ENCODE measurements at regions not wholly inside any gene's neighbourhood (a gene's known extent, or its start where the extent isn't known, plus 50 kb on each side); places are given as distances from the start of the nearest gene placed in this dataset.
"Not testable (repeated sequence)": the region's sequence is repeated elsewhere in the genome, so short reads cannot be mapped to it uniquely, and the experiment has no call there.

GRCh38 chrX:74179990-74180389, 124.0 kb upstream of the ZCCHC13 start:
- no peak for DNase-seq

DNA sequence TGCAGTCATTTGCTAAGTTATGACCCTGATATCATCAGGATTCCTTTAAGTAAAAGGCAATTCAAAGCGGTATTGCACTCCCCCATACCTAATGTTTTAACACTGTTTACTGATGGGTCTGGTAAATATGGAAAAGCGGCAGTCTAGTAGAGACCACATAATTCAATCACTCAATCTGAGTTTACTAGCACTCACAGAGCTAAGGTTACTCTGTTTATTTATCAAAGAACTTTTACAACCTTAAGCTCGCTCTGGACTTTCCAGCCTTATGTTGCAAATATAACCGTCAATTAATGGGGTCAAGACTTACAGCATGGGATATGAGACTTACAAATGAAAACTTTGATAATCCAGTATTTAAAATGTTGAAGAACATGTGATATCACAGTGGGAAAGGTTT, 124.5 kb upstream of the ZCCHC13 start:
- DNase-seq = no peak

- no peak for DNase-seq
These were observed 124.9 kb upstream of the ZCCHC13 start for GRCh38 chrX:74179071-74179470.

GRCh38 chrX:74178536-74178935, 125.4 kb upstream of the ZCCHC13 start:
- DNase-seq = no peak

DNA sequence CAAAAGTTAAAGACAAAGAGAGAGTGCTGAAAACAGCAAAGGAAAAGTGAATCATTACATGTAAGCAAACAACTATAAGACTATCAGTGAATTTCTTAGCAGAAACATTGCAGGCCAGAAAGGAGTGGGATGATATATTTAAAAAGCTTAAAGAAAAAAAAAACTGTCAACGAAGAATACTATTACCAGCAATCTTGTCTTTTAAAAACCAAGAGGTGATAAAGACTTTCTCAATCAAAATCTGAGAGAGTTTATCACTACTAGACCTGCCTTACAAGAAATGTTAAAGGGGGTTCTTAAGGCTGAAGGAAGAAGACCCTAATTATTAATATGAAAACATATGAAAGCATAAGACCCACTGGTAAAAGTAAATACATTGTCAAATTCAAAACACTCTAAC, 132.5 kb upstream of the ZCCHC13 start:
- no peak for DNase-seq

- no peak for DNase-seq
These were observed 141.8 kb upstream of the ZCCHC13 start for GRCh38 chrX:74162199-74162598.

DNA sequence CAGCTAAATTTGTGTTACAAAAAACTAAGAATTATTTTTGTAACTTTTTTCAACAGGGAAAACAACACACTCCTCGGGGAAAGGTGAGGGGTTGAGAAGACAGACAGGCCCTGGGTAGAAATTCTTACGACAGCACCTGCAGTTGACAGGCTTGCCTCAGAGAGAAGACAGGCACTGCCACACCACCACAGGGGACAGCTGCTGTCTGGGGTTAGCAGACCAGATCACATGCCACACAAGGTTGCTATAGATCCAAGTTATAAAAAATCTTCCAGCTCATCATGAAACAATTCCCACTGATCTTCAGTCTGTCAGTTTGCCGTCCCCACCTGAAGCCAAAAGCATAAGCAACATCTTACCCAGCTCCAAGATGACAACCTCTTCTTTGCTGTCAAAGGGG, 143.2 kb upstream of the ZCCHC13 start:
- no peak for DNase-seq

- no peak for DNase-seq
These were observed 143.6 kb upstream of the ZCCHC13 start for GRCh38 chrX:74160358-74160757.

- DNase-seq = no peak
These were observed 156.5 kb upstream of the ZCCHC13 start for GRCh38 chrX:74147439-74147838.

DNA sequence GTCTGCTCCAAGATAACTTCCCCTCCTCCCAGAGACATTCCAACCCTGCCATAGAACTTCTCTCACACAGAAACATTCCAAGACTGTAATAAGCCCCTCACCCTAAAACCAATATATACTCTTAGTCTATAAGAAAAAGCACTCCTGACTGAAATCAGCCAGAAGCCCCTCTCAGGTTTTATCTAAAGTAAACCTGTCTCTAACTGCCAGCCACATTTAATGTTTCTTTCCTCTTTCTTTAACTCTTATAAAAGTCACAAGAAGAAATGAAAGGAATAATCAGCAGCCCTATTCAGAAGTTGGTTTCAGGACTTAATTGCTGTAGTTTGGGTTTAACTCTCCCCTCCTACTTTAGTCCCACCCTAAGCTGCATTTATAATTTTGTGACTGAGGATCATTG, 165.0 kb upstream of the ZCCHC13 start:
- no peak for DNase-seq

- peak; percentile 26 for DNase-seq
These were observed 170.7 kb upstream of the ZCCHC13 start for GRCh38 chrX:74133156-74133796.

- no peak for DNase-seq
These were observed 171.7 kb upstream of the ZCCHC13 start for GRCh38 chrX:74132280-74132679.

GRCh38 chrX:74119016-74119910, 184.7 kb upstream of the ZCCHC13 start:
- DNase-seq = no peak

- no peak for DNase-seq
These were observed 185.7 kb upstream of the ZCCHC13 start for GRCh38 chrX:74117962-74118902.

DNA sequence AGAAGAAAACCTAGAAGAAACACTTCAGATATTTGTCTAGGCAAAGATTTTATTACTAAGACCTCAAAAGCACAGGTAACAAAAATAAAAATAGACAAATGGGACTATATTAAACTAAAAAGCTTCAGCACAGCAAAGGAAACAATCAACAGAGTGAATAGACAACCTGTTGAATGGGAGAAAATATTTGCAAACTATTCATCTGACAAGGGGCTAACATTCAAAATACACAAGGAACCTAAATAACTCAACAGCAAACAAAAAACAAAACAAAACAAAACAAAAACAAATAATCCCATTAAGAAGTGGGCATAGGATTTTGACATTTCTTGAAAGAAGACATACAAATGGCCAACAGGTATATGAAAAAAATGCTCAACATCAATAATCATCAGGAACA, 192.7 kb upstream of the ZCCHC13 start:
- DNase-seq = no peak

DNA sequence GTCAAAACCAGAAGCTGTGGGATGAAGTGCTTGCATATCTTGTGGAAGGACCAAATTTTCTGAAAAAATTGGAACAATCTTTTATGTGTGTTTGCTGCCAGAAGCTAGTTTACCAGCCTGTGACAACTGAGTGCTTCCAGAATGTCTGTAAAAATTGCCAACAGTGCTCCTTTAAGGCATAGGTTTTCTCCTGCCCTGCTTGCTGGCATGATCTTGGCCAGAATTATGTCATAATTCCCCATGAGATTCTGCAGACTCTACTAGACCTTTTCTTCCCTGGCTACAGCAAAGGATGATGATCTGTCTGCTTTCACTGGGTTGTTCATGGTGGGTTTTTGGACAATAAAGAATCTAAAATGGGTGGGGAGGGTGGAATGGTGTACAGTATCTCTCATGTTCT, 196.3 kb upstream of the ZCCHC13 start:
- no peak for DNase-seq

DNA sequence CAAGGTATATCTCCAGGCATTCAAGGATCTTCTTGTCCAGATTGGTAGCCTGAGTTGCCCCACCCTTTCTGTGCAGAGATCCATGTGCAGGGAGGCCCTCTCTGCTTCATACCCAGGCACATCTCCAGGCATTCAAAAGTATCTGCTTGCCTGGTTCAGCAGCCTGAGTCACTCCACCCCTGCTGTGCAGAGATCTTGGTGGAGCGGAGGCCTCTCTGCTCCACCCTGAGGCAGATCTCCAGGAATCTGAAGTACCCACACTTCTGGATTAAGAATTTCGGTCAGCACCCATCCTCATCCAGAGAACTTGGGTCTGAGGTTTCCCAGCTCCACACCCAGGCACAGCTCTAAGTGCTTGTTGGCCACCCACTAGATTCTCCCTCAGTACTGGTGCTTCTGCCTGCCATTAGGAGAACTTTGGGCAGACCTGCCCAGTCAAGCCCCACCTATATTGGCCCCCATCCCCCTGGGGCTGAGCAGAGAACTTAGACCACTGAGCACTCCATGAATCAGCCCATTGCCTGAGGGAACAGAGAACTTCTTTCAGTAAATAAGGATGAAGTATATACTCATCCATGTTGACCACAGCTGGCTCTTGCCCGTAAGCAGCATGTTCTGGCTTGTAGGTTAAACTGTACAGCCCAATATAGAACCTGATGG, 199.5 kb upstream of the ZCCHC13 start:
- DNase-seq = no peak

GRCh38 chrX:74098407-74098806, 205.6 kb upstream of the ZCCHC13 start:
- not testable (repeated sequence) for DNase-seq

DNA sequence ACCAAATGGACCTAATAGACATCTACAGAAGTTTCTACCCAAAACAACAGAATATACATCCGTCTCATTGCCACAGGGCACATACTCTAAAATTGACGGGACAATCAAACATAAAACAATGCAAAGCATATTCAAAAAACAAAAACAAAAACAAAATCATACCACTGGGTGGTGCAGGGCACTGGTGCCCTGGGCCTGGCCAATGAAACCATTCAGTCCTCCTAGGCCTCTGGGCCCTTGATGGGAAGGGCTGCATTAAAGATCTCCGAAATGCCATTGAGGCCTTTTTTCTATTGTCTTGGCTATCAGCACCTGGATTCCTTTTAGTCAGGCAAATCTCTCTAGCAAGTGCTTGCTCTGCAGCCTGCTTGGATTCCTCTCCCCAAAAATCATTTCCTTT, 213.9 kb upstream of the ZCCHC13 start:
- no peak for DNase-seq

DNA sequence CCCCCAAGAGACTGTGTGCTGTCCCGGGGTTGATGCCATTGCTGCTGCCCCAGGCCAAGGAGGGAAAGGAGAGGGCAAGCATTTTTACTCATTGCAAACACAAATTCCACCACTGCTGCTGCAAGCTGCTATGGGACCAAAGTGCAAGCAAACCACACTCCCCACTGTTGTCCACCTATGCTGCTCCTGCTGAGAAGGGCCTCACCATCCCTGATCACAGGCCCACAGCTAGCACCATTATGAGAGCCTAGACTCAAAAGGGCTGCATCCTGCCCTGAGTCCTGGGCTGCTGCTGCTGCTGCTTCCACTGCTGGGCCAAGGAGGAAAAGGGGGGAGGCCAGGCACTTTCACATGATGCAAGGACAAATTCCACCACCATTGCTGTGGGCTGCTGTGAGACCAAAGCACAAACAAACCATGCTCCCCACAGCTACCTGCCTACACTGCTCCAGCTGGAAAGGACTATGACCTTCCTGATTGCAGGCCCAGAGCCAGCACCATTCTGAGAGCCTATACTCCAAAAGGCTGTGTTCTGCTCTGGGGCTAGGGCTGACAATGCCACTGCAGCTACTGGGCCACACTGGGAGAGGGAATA, 218.2 kb upstream of the ZCCHC13 start:
- DNase-seq = no peak

- no peak for DNase-seq
These were observed 223.8 kb upstream of the ZCCHC13 start for GRCh38 chrX:74080165-74080564.

GRCh38 chrX:74065831-74066390, 213.4 kb upstream of the XIST start:
- DNase-seq = no peak
